A673 (cell line): ENCODE measurements at regions not wholly inside any gene's neighbourhood (a gene's known extent, or its start where the extent isn't known, plus 50 kb on each side); places are given as distances from the start of the nearest gene placed in this dataset.

Source experiments
- BruUV-seq: library from RNA; stranded (reverse); fragments of 400-500 nt; replicated peaks from 2 replicates; lab custom pipeline; 2021; lab: Mats Ljungman, UMichigan
- CTCF ChIA-PET: fragments of 300-600 bp; sonication (Branson Sonifier 250); formaldehyde crosslinking; loops from one replicate; lab custom pipeline; 2022; ENCODE audit warnings: antibody characterized with exemption; lab: Charles Lee
- POLR2A ChIA-PET: fragments of 300-600 bp; sonication (Branson Sonifier 250); formaldehyde crosslinking; loops from one replicate; lab custom pipeline; 2022; ENCODE audit warnings: antibody characterized with exemption; ENCODE audit not compliant: low non-redundant PET; lab: Charles Lee
- DNase-seq: peaks from one replicate; pipeline ENCODE4 v3.0.0-alpha.2; 2015; ENCODE audit warnings: low spot score
- H3K27ac ChIP-seq: fragments of 200-600 bp; sonication (generic); 2 replicates; pipeline ENCODE4 v1.5.1; 2016; ENCODE audit warnings: mixed run types, low read depth, mild to moderate bottlenecking, mixed read lengths, antibody characterized with exemption, low read length; ENCODE audit not compliant: poor library complexity, severe bottlenecking
- H3K27me3 ChIP-seq: fragments of 200-600 bp; sonication (generic); replicated peaks from 2 replicates; pipeline ENCODE4 v1.6.1; 2017; ENCODE audit warnings: mixed run types, low read depth, mild to moderate bottlenecking, mixed read lengths, antibody characterized with exemption, low read length; ENCODE audit not compliant: insufficient read depth, poor library complexity
- H3K36me3 ChIP-seq: fragments of 200-600 bp; sonication (generic); 2 replicates; pipeline ENCODE4 v1.6.1; 2016; ENCODE audit warnings: mixed run types, mild to moderate bottlenecking, mixed read lengths, antibody characterized with exemption, low read length; ENCODE audit not compliant: insufficient read depth, poor library complexity, severe bottlenecking
- H3K4me1 ChIP-seq: fragments of 200-600 bp; sonication (generic); 2 replicates; pipeline ENCODE4 v1.6.1; 2017; ENCODE audit warnings: mixed run types, mild to moderate bottlenecking, mixed read lengths, antibody characterized with exemption, low read length; ENCODE audit not compliant: insufficient read depth, poor library complexity, severe bottlenecking
- H3K4me3 ChIP-seq: fragments of 200-600 bp; sonication (generic); 2 replicates; pipeline ENCODE4 v1.5.1; 2016; ENCODE audit warnings: low read depth, mixed run types, mild to moderate bottlenecking, mixed read lengths, low read length; ENCODE audit not compliant: poor library complexity, severe bottlenecking
- H3K9me3 ChIP-seq: fragments of 200-600 bp; sonication (generic); 2 replicates; pipeline ENCODE4 v1.6.1; 2016; ENCODE audit warnings: mixed run types, low read depth, mild to moderate bottlenecking, mixed read lengths, antibody characterized with exemption, low read length; ENCODE audit not compliant: poor library complexity, severe bottlenecking
- EZH2 ChIP-seq: fragments of 200-600 bp; sonication (generic); IDR thresholded peaks from 2 replicates; pipeline ENCODE4 v1.6.1; 2017; ENCODE audit warnings: borderline replicate concordance, low read depth, mild to moderate bottlenecking, mixed read lengths, antibody characterized with exemption, low read length; ENCODE audit not compliant: poor library complexity, severe bottlenecking
- intact Hi-C: fragments of 100-400 bp; cut with micrococcal nuclease; formaldehyde crosslinking; loops from one replicate; pipeline ENCODE4 v1.10.0; 2022; ENCODE audit not compliant: unreplicated experiment
- TF ChIP-seq, protein P1 (sequence below): fragments of 300-800, 200-600 bp; sonication (generic); conservative IDR thresholded peaks from 2 replicates; pipeline ENCODE4 v1.5.1; 2017; ENCODE audit warnings: low read depth, mild to moderate bottlenecking, antibody characterized with exemption, low read length, moderate library complexity, mixed read lengths

DNA sequence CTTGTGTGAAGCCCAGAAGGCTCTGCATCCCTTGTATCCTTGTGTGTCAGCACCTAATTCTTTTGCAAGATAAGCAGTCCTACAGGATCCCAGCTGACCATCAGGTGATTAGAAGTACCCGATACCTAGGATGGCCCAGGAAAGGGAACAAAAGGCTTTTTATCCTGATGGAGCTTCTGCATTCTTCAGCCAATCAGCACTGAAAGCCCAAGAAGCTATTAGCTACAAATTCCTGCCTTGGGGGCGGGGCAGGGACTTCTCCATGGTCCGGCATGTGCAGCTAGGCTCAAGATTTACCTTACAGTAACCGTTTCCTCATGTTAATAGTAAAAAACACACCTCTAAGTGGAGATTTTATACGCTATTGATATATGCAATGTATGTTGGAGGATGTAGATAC, 264.6 kb upstream of the THUMPD2 start:
- CTCF ChIA-PET, result no interaction called here
- no TSS peak for BruUV-seq
- Histone ChIP-seq H3K4me1 (no peaks in the 10 kb centered on the region), H3K27ac (no peak overlapping the region), H3K27me3 (peaks cover 62% of the 10 kb centered on the region), H3K36me3 (no peaks in the 10 kb centered on the region), H3K9me3 (no peaks in the 10 kb centered on the region), H3K4me3 (no peak overlapping the region)
- TF ChIP-seq, protein P1, sequence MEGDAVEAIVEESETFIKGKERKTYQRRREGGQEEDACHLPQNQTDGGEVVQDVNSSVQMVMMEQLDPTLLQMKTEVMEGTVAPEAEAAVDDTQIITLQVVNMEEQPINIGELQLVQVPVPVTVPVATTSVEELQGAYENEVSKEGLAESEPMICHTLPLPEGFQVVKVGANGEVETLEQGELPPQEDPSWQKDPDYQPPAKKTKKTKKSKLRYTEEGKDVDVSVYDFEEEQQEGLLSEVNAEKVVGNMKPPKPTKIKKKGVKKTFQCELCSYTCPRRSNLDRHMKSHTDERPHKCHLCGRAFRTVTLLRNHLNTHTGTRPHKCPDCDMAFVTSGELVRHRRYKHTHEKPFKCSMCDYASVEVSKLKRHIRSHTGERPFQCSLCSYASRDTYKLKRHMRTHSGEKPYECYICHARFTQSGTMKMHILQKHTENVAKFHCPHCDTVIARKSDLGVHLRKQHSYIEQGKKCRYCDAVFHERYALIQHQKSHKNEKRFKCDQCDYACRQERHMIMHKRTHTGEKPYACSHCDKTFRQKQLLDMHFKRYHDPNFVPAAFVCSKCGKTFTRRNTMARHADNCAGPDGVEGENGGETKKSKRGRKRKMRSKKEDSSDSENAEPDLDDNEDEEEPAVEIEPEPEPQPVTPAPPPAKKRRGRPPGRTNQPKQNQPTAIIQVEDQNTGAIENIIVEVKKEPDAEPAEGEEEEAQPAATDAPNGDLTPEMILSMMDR, result no peak
- no peak for TF ChIP-seq EZH2
- DNase-seq, result no peak
- intact Hi-C loops, result no loop called here
- POLR2A ChIA-PET, result no interaction called here

DNA sequence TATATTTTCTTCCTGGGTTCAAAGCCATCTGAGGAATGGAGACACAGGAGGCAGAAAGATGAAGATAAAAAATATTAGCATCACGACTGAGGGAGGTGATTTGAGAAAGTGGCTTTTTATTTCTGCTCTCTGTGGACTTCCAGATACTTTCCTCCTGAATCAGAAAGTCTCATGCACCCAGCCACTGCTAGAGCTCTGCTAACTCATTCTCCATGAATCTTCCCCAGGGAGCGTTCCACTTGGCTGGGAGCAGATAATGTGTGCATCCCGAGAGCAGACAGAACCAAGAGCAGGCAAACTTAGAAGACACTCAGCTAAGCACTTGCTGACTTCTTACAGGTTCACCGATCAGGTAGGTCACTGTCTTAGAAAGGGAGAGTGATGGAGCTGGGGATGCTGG, 264.1 kb upstream of the THUMPD2 start:
- no peaks in the 10 kb centered on the region for H3K9me3 ChIP-seq
- no peaks in the 10 kb centered on the region for H3K4me1 ChIP-seq
- ChIA-PET CTCF (no interaction called here), POLR2A (no interaction called here)
- TF ChIP-seq EZH2, result no peak
- TF ChIP-seq, protein P1, result no peak
- H3K4me3 ChIP-seq, result no peak overlapping the region
- no TSS peak for BruUV-seq
- no peak overlapping the region for H3K27ac ChIP-seq
- peaks cover 57% of the 10 kb centered on the region for H3K27me3 ChIP-seq
- H3K36me3 ChIP-seq, result no peaks in the 10 kb centered on the region
- no peak for DNase-seq
- intact Hi-C loops, result no loop called here

DNA sequence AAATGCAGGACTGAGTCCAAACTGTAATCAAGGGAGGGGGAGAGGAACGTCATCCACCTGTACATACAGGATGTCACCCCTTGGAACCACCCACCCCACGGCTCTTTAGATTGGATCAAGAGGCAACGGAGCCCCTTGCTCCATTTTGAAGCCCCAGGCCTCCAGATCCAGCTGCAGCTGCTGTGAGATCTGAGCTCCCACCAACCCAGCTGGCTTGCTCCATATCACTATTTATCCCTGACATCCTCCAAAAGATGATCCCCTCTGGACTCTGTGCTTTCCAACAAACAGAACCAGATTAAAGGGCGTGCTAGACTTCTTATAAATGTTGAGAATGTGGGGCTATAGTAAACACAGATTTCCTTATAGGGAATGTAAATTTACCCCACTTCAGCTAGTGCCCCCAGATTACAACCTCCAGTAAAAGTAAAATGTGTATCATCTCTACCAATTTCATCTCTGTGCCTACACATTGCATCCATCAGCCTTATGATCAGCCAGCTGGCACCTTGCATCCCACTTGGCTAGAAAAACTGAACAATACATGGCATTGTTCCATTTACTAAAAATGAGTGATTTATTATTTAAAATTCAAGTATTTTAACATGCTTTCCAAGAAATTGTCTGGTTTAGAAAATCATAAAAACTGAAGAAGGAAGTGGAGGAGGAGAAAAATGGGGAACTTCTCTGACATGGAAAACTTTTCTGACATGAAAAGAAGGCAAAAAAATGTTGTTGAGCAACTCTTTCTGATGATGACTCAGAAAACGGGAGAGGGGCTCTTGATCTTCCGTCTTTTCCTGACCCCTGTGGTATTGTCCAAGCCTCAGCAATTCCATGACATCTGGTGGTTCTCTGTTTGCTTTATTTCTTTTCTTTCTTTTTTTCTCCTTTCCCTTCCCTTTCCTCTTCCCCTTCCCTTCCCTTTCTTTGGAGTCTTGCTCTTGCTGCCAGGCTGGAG, 262.6 kb upstream of the THUMPD2 start:
- POLR2A ChIA-PET, result no interaction called here

More for the DNA sequence above, 262.6 kb upstream of the THUMPD2 start:
- H3K36me3 ChIP-seq, result no peaks in the 10 kb centered on the region
- BruUV-seq, result no TSS peak
- TF ChIP-seq, protein P1, result no peak
- TF ChIP-seq EZH2, result no peak
- no peaks in the 10 kb centered on the region for H3K4me1 ChIP-seq
- CTCF ChIA-PET, result no interaction called here
- H3K9me3 ChIP-seq, result no peaks in the 10 kb centered on the region
- peaks cover 42% of the 10 kb centered on the region for H3K27me3 ChIP-seq
- no peak overlapping the region for H3K4me3 ChIP-seq
- intact Hi-C loops, result no loop called here
- DNase-seq, result no peak
- H3K27ac ChIP-seq, result no peak overlapping the region
